Mesodermal cell (in vitro differentiated cells): ENCODE measurements at regions not wholly inside any gene's neighbourhood (a gene's known extent, or its start where the extent isn't known, plus 50 kb on each side); places are given as distances from the start of the nearest gene placed in this dataset.

Experiments
- H3K27ac ChIP-seq: 2 replicates; pipeline ENCODE4 v1.7.0; 2013; ENCODE audit warnings: mild to moderate bottlenecking, low read depth, low read length, moderate library complexity; ENCODE audit not compliant: severe bottlenecking
- H3K36me3 ChIP-seq: 2 replicates; pipeline ENCODE4 v1.7.1; 2013; ENCODE audit warnings: mild to moderate bottlenecking, low read length, moderate library complexity; ENCODE audit not compliant: control insufficient read depth, insufficient read depth
- H3K4me1 ChIP-seq: one replicate; pipeline ENCODE4 v1.7.1; 2013; ENCODE audit warnings: mild to moderate bottlenecking, low read length; ENCODE audit not compliant: insufficient read depth, control insufficient read depth, poor library complexity, severe bottlenecking
- H3K4me3 ChIP-seq: 2 replicates; pipeline ENCODE4 v1.7.0; 2013; ENCODE audit warnings: low read length, control low read depth, mild to moderate bottlenecking; ENCODE audit not compliant: insufficient read depth, poor library complexity, severe bottlenecking; ENCODE audit errors: extremely low read depth
- H3K9me3 ChIP-seq: 2 replicates; pipeline ENCODE4 v1.7.1; 2013; ENCODE audit warnings: mild to moderate bottlenecking, low read length, moderate library complexity; ENCODE audit not compliant: control insufficient read depth
- WGBS, 2 experiments: methylation state at CpG; one replicate each; pipeline ENCODE4 v1.1.5; 2013; ENCODE audit warnings: missing lambda C conversion rate in 2 of 2; ENCODE audit not compliant: insufficient coverage in 2 of 2; 5-methylcytosine and 5-hydroxymethylcytosine counted together

GRCh38 chr5:68730220-68730978, 363.4 kb upstream of the SLC30A5 start:
- Histone ChIP-seq H3K27ac (peak overlapping the region; percentile 74), H3K36me3 (no peaks in the 10 kb centered on the region), H3K4me1 (peaks cover 4% of the 10 kb centered on the region), H3K9me3 (no peaks in the 10 kb centered on the region), H3K4me3 (no peak overlapping the region)
- WGBS, 2 experiments = 70 to 72% methylated on average over 5 to 6 of the region's 7 CpGs

- no peaks in the 10 kb centered on the region for H3K9me3 ChIP-seq
- WGBS, 2 experiments = 75 to 88% methylated on average over 1 of the region's 3 CpGs
- peak overlapping the region; percentile 66 for H3K27ac ChIP-seq
- H3K36me3 ChIP-seq = no peaks in the 10 kb centered on the region
- peaks cover 4% of the 10 kb centered on the region for H3K4me1 ChIP-seq
- no peak overlapping the region for H3K4me3 ChIP-seq
Observed at GRCh38 chr5:68730979-68731654, 362.7 kb upstream of the SLC30A5 start.

GRCh38 chr5:68732251-68732650, 361.6 kb upstream of the SLC30A5 start:
- peaks cover 4% of the 10 kb centered on the region for H3K4me1 ChIP-seq

DNA sequence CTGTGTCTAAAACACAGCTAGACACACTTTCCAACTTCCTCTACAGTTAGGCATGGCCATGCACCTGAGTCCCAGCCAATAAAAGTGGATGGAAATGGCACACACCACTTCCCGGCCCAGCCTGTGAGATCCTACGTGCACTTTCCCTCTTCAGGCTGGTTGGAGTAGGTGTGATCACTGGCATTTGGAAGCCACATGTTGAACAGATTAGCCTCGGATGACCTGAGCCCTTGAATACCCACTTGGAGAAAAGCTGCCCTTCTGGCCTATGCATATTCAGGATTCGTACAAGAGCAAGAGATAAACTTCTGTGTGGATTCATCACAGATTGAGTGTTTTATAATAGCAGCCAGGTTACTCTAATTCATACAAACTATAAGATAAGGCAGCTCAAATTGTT, 359.0 kb upstream of the SLC30A5 start:
- no peaks in the 10 kb centered on the region for H3K36me3 ChIP-seq
- H3K4me1 ChIP-seq = peaks cover 4% of the 10 kb centered on the region
- H3K9me3 ChIP-seq = no peaks in the 10 kb centered on the region
- H3K27ac ChIP-seq = no peak overlapping the region
- WGBS, 2 experiments = 83 to 88% methylated on average over 2 of the region's 4 CpGs
- H3K4me3 ChIP-seq = no peak overlapping the region

More at GRCh38 chr5:68732251-68732650, 361.6 kb upstream of the SLC30A5 start:
- Histone ChIP-seq H3K4me3 (no peak overlapping the region), H3K9me3 (no peaks in the 10 kb centered on the region), H3K27ac (no peak overlapping the region), H3K36me3 (no peaks in the 10 kb centered on the region)

GRCh38 chr5:68738236-68738635, 355.6 kb upstream of the SLC30A5 start:
- Histone ChIP-seq H3K4me3 (no peak overlapping the region), H3K27ac (no peak overlapping the region), H3K4me1 (no peaks in the 10 kb centered on the region), H3K9me3 (no peaks in the 10 kb centered on the region), H3K36me3 (no peaks in the 10 kb centered on the region)
- 92% methylated on average over 3 to 4 of the region's 9 CpGs for WGBS, 2 experiments

- Histone ChIP-seq H3K4me3 (no peak overlapping the region), H3K9me3 (no peaks in the 10 kb centered on the region), H3K27ac (no peak overlapping the region), H3K36me3 (no peaks in the 10 kb centered on the region), H3K4me1 (no peaks in the 10 kb centered on the region)
- 73 to 82% methylated on average over 2 to 4 of the region's 4 CpGs for WGBS, 2 experiments
Observed at GRCh38 chr5:68738841-68739240, 355.0 kb upstream of the SLC30A5 start.

GRCh38 chr5:68739752-68740151, 354.1 kb upstream of the SLC30A5 start:
- Histone ChIP-seq H3K4me3 (no peak overlapping the region), H3K36me3 (no peaks in the 10 kb centered on the region), H3K4me1 (no peaks in the 10 kb centered on the region), H3K9me3 (no peaks in the 10 kb centered on the region), H3K27ac (no peak overlapping the region)
- whole genome bisulfite sequencing, 2 experiments = 93% methylated on average over 3 of the region's 5 CpGs; no CpG with 5 or more reads in 1 of the 2 experiments

DNA sequence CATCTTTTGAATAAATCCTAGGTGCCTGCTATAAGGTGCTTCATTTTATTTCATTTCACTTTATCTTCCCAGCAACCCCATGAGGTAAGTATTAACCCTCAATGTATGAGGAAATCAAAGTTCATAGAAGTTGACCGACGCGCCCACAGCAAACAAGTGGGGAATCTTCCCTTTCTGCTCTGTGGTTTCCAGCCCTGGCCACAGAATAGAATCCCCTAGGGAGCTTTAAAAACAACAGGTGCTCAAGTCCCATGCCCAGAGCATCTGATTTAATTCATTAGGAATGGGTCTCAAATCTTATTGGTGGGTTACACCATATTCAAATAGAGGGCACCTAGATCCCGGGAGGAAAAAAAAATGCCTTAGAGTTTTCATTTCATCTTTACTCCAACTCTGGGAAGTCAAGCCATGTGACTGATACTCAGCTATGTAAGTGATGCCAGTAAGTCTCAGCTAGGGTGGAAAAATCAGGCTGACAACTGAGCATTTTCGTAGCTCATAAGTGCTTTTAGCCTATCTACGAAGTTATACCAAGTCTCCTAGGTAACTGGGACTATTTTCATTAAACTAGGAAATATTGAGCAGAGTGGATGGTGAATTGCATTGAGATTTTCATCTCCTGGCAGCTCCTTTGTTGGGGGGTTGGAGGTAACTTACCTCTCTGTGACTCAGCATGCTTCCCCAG, 353.4 kb upstream of the SLC30A5 start:
- H3K36me3 ChIP-seq = no peaks in the 10 kb centered on the region
- WGBS, 2 experiments = 90 to 93% methylated on average over 2 to 5 of the region's 6 CpGs
- no peaks in the 10 kb centered on the region for H3K9me3 ChIP-seq
- no peak overlapping the region for H3K4me3 ChIP-seq
- no peaks in the 10 kb centered on the region for H3K4me1 ChIP-seq
- H3K27ac ChIP-seq = no peak overlapping the region

DNA sequence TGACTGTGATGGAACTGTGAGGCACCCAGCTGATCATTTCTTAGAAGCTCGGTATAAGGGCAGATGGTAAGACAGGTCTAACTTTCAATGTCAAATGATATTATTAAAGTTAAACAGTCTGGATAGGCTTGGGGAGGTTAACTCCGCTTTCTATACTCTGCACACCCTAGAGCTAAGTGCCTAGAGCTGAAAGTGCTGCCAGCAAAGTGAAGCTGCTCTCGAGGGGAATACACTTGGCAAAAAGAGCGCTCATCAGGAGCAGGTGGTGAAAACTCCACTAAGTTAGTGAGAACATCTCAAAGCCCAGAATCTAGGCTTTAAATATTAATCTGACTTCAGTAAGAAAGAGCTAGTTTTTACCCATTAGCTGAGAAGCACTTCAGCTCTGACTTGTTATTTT, 349.6 kb upstream of the SLC30A5 start:
- H3K9me3 ChIP-seq = no peaks in the 10 kb centered on the region
- H3K4me1 ChIP-seq = no peaks in the 10 kb centered on the region
- H3K4me3 ChIP-seq = no peak overlapping the region
- WGBS, 2 experiments = 84% methylated on average over 3 of the region's 4 CpGs; no CpG with 5 or more reads in 1 of the 2 experiments
- H3K36me3 ChIP-seq = no peaks in the 10 kb centered on the region
- H3K27ac ChIP-seq = no peak overlapping the region

GRCh38 chr5:68745448-68745847, 348.4 kb upstream of the SLC30A5 start:
- no peaks in the 10 kb centered on the region for H3K9me3 ChIP-seq
- no peaks in the 10 kb centered on the region for H3K36me3 ChIP-seq
- H3K27ac ChIP-seq = no peak overlapping the region
- H3K4me3 ChIP-seq = no peak overlapping the region
- H3K4me1 ChIP-seq = no peaks in the 10 kb centered on the region

GRCh38 chr5:68746220-68746619, 347.6 kb upstream of the SLC30A5 start:
- Histone ChIP-seq H3K4me3 (no peak overlapping the region), H3K9me3 (no peaks in the 10 kb centered on the region), H3K4me1 (no peaks in the 10 kb centered on the region), H3K27ac (no peak overlapping the region), H3K36me3 (no peaks in the 10 kb centered on the region)
- 81 to 84% methylated on average over 2 to 3 of the region's 4 CpGs for WGBS, 2 experiments
